ENCODE measurements at regions not wholly inside any gene's neighbourhood (a gene's known extent, or its start where the extent isn't known, plus 50 kb on each side); places are given as distances from the start of the nearest gene placed in this dataset.

DNA sequence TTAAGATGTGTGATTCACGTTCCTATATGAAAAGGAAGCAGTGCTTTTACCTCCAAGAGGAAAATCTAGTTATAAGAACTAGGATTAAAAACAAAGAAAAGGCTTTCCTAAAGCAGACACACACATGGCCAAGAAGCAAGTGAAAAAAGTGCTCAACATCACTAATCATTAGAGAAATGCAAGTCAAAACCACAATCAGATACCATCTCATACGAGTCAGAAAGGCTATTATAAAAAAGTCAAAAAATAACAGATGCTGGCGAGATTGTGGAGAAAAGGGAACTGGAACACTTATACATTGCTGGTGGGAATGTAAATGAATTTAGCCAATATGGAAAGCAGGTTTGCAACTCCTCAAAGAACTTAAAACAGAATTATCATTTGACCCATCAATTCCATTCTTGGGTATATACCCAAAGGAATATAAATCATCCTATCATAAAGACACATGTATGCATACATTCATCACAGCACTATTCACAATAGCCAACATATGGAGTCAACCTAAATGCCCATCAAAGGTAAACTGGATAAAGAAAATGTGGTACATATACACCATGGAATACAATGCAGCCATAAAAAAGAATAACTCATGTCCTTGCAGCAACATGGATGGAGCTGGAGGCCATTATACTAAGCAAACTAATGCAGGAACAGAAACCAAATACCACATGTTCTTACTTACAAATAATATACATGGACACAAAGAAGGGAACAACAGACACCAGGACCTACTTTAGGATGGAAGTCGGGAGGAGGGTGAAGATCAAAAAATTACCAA is 285.3 kb downstream of the RAD51AP2 start:
- Mint-ChIP-seq H3K27me3 (ENCODE audit: low read depth) (peaks cover 5% of the 10 kb centered on the region), H3K4me3 (no peak overlapping the region), H3K36me3 (no peaks in the 10 kb centered on the region), H3K27ac (no peak overlapping the region), H3K9me3 (peaks cover 11% of the 10 kb centered on the region), H3K4me1 (peaks cover 2% of the 10 kb centered on the region)
- TF ChIP-seq, protein P1, sequence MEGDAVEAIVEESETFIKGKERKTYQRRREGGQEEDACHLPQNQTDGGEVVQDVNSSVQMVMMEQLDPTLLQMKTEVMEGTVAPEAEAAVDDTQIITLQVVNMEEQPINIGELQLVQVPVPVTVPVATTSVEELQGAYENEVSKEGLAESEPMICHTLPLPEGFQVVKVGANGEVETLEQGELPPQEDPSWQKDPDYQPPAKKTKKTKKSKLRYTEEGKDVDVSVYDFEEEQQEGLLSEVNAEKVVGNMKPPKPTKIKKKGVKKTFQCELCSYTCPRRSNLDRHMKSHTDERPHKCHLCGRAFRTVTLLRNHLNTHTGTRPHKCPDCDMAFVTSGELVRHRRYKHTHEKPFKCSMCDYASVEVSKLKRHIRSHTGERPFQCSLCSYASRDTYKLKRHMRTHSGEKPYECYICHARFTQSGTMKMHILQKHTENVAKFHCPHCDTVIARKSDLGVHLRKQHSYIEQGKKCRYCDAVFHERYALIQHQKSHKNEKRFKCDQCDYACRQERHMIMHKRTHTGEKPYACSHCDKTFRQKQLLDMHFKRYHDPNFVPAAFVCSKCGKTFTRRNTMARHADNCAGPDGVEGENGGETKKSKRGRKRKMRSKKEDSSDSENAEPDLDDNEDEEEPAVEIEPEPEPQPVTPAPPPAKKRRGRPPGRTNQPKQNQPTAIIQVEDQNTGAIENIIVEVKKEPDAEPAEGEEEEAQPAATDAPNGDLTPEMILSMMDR (IDR thresholded peaks at IDR 0.05; ENCODE audit: unreplicated experiment) = no peak
- DNase-seq (ENCODE audit: low spot score in 2 of 2, unreplicated experiment in 2 of 2) = no peak

DNA sequence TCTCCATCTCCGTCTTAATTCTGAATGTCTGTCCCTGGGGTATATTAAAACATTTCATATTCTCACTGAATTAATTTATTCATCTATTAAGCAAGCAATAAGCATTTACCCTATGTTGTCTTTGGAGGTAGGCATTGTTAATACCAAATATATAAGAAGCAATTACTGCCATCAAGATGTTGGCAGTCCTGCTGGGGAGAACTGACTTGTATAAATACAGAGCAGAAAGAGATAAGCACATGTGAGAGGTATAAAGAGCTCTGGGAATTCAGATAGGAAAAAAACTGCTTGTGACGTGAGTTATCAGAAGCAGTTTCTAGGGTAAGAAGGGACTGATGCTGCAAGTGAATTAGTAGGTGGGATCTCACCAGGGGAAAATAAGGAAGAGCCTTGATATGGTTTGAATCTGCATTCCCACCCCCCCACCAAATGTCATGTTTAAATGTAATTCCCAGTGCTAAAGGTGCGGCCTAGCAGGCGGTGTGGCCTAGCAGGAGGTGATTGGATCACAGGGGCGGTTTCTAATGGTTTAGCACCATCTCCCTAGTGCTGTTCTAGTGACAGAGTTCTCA is 286.8 kb downstream of the RAD51AP2 start:
- Mint-ChIP-seq H3K27ac (no peak overlapping the region), H3K27me3 (ENCODE audit: low read depth) (peaks cover 4% of the 10 kb centered on the region)
- TF ChIP-seq, protein P1 (IDR thresholded peaks at IDR 0.05; ENCODE audit: unreplicated experiment) = no peak

DNA sequence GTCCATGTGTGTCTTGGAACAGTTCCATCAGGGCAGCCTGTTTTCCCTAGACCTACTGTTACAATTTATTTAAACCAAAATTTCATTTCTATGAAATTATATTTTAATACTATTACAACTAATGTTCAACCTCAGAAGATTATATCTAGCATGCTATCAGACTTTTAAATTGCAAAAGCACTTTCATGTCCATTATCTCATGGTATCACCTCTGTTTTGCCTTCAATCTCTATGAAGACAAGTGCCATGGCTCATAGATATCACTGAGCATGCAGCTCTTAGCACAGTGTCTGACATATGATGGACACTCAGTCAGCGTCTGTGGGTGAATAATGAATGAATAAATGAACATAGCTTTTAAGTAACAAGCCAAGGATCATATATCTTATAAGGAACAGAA is 288.8 kb downstream of the RAD51AP2 start:
- TF ChIP-seq, protein P1 (IDR thresholded peaks at IDR 0.05; ENCODE audit: unreplicated experiment) = no peak
- Mint-ChIP-seq H3K9me3 (peaks cover 4% of the 10 kb centered on the region), H3K4me3 (no peak overlapping the region), H3K4me1 (peaks cover 4% of the 10 kb centered on the region), H3K27me3 (ENCODE audit: low read depth) (peaks cover 4% of the 10 kb centered on the region), H3K27ac (no peak overlapping the region), H3K36me3 (no peaks in the 10 kb centered on the region)
- DNase-seq (ENCODE audit: low spot score in 2 of 2, unreplicated experiment in 2 of 2) = no peak

More for the DNA sequence above, 286.8 kb downstream of the RAD51AP2 start:
- H3K4me3 Mint-ChIP-seq = no peak overlapping the region
- peaks cover 2% of the 10 kb centered on the region for H3K4me1 Mint-ChIP-seq
- no peaks in the 10 kb centered on the region for H3K36me3 Mint-ChIP-seq
- H3K9me3 Mint-ChIP-seq = peaks cover 4% of the 10 kb centered on the region
- DNase-seq (ENCODE audit: low spot score in 2 of 2, unreplicated experiment in 2 of 2) = no peak

DNA sequence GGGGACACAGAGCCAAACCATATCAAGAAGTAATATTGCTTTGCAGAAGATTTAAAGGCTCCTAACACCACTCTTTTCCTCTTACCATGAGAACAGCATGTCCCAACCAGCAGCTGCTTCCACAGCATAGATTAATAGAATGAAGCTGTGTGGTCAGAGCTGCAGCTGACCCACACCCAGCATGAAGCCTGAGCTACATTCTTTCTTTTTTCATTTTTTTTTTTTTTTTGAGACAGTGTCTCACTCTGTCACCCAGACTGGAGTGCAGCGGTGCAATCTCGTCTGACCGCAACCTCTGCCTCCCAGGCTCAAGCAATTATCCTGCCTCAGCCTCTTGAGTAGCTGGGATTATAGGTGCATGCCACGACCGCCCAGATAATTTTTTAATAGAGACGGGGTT is 289.8 kb downstream of the RAD51AP2 start:
- Mint-ChIP-seq H3K27me3 (ENCODE audit: low read depth) (peaks cover 4% of the 10 kb centered on the region), H3K27ac (no peak overlapping the region)
- DNase-seq (ENCODE audit: low spot score in 2 of 2, unreplicated experiment in 2 of 2) = no peak

DNA sequence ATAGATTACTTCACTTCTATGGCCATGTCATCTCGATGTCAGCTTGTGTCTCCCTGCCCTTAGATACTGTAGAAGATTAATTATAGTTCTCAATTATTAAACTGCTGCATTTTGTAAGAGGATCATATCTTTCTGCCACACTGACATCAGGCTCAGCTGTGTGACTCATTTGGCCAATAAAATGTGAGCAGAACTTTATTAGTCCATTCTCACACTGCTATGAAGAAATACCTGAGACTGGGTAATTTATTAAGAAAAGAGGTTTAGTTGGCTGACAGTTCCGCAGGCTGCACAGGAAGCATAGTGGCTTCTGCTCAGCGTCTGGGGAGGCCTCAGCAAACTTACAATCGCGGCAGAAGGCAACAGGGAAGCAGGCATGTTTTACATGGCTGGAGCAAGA is 290.4 kb downstream of the RAD51AP2 start:
- Mint-ChIP-seq H3K36me3 (no peaks in the 10 kb centered on the region), H3K9me3 (no peaks in the 10 kb centered on the region), H3K27me3 (ENCODE audit: low read depth) (peaks cover 4% of the 10 kb centered on the region), H3K4me1 (peaks cover 6% of the 10 kb centered on the region), H3K4me3 (no peak overlapping the region), H3K27ac (no peak overlapping the region)
- TF ChIP-seq, protein P1 (IDR thresholded peaks at IDR 0.05; ENCODE audit: unreplicated experiment) = no peak
- no peak for DNase-seq (ENCODE audit: low spot score in 2 of 2, unreplicated experiment in 2 of 2)

More for the DNA sequence above, 289.8 kb downstream of the RAD51AP2 start:
- H3K36me3 Mint-ChIP-seq = no peaks in the 10 kb centered on the region
- H3K4me3 Mint-ChIP-seq = no peak overlapping the region
- TF ChIP-seq, protein P1 (IDR thresholded peaks at IDR 0.05; ENCODE audit: unreplicated experiment) = no peak
- H3K9me3 Mint-ChIP-seq = peaks cover 4% of the 10 kb centered on the region
- H3K4me1 Mint-ChIP-seq = peaks cover 4% of the 10 kb centered on the region
